CD4-positive, CD25-positive, alpha-beta regulatory T cell (primary cell): ENCODE measurements at regions not wholly inside any gene's neighbourhood (a gene's known extent, or its start where the extent isn't known, plus 50 kb on each side); places are given as distances from the start of the nearest gene placed in this dataset.
"Not testable (repeated sequence)": the region's sequence is repeated elsewhere in the genome, so short reads cannot be mapped to it uniquely, and the experiment has no call there.

Source experiments
- ATAC-seq, 2 donors: fragments of 150-1000 bp; cut with Tn5 transposase; one replicate each; pipeline ENCODE4 v1.10.0; 2021; ENCODE audit warnings: low read depth in 2 of 2, moderate number of reproducible peaks in 2 of 2, moderate library complexity in 1 of 2
- DNase-seq, 3 donors: peaks; one replicate each; pipeline versions ENCODE4 v3.0.0 to v3.0.0-alpha.2; 2012 to 2022; ENCODE audit warnings: mixed read lengths in 1 of 3
- H3K27ac ChIP-seq: one replicate; pipeline ENCODE4 v1.7.0; 2013; ENCODE audit warnings: mild to moderate bottlenecking, low read length; ENCODE audit not compliant: insufficient read depth, poor library complexity, severe bottlenecking
- H3K27me3 ChIP-seq: one replicate; pipeline ENCODE4 v1.7.0; 2013; ENCODE audit warnings: low read length; ENCODE audit not compliant: control insufficient read depth, insufficient read depth
- H3K36me3 ChIP-seq: one replicate; pipeline ENCODE4 v1.7.0; 2013; ENCODE audit warnings: mild to moderate bottlenecking, low read length, moderate library complexity; ENCODE audit not compliant: control insufficient read depth, insufficient read depth
- H3K4me1 ChIP-seq: 2 replicates; pipeline ENCODE4 v1.7.0; 2013; ENCODE audit warnings: mild to moderate bottlenecking, low read length; ENCODE audit not compliant: insufficient read depth, control insufficient read depth, poor library complexity, severe bottlenecking
- H3K4me3 ChIP-seq: one replicate; pipeline ENCODE4 v1.7.0; 2013; ENCODE audit warnings: low read depth, mild to moderate bottlenecking, low read length, moderate library complexity
- H3K9me3 ChIP-seq, 2 experiments: 1 replicate in 1 of 2; 2 replicates in 1 of 2; pipeline ENCODE4 v1.7.0; 2013; ENCODE audit warnings: low read length in 2 of 2, mild to moderate bottlenecking in 1 of 2, moderate library complexity in 1 of 2; ENCODE audit not compliant: control insufficient read depth in 2 of 2
- H3K27ac Mint-ChIP-seq, 3 donors: one replicate each; pipeline ENCODE4 v1.8.0; 2020 to 2022; ENCODE audit warnings: mild to moderate bottlenecking in 3 of 3, mixed read lengths in 3 of 3, moderate library complexity in 2 of 3
- H3K27me3 Mint-ChIP-seq: one replicate; pipeline ENCODE4 v1.8.0; 2022; ENCODE audit warnings: mild to moderate bottlenecking, mixed read lengths
- H3K36me3 Mint-ChIP-seq: one replicate; pipeline ENCODE4 v1.8.0; 2020; ENCODE audit warnings: mixed read lengths
- H3K4me1 Mint-ChIP-seq, 4 donors: one replicate each; pipeline ENCODE4 v1.8.0; 2020 to 2022; ENCODE audit warnings: mixed read lengths in 4 of 4, mild to moderate bottlenecking in 1 of 4
- H3K4me3 Mint-ChIP-seq, 4 donors: one replicate each; pipeline ENCODE4 v1.8.0; 2020 to 2022; ENCODE audit warnings: mild to moderate bottlenecking in 4 of 4, mixed read lengths in 4 of 4, moderate library complexity in 3 of 4
- H3K9me3 Mint-ChIP-seq, 7 donors: one replicate each; pipeline ENCODE4 v1.8.0; 2020 to 2022; ENCODE audit warnings: mixed read lengths in 7 of 7, mild to moderate bottlenecking in 3 of 7, moderate library complexity in 2 of 7

DNA sequence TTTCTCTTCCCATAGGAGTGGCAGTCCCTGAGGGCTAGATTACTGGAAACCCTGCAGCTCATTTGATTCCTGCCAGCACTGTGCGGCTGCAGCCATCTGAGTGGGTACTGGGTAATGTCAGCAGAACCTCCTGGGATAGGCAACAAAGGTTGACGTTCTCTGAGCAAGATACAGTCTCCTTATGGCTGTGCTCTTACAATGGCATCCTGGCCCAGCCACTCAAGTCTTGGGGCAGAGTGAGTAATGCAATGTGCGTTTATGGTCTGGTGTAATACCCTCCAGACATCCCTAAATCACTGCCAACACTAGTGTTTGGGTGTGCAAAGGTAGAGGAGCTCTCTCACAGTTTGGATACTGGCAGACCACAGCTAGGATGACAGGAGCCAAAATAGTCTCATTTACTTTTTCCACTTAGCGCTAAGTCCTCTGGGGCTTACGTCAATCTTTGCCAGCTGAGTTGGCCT lies 775.8 kb downstream of the ZNF385D start:
- peaks cover 0 to 14% (median 7%) of the 10 kb centered on the region in 7 donors for H3K9me3 Mint-ChIP-seq
- H3K4me3 Mint-ChIP-seq: no peak overlapping the region
- no peaks in the 10 kb centered on the region for H3K36me3 Mint-ChIP-seq
- no peak overlapping the region for H3K27ac ChIP-seq
- H3K27me3 ChIP-seq: no peaks in the 10 kb centered on the region
- no peak overlapping the region for H3K27ac Mint-ChIP-seq
- H3K27me3 Mint-ChIP-seq: no peaks in the 10 kb centered on the region
- no peak for ATAC-seq
- H3K4me1 ChIP-seq: no peaks in the 10 kb centered on the region
- H3K9me3 ChIP-seq: no peaks in the 10 kb centered on the region
- DNase-seq: no peak
- H3K4me1 Mint-ChIP-seq: no peaks in the 10 kb centered on the region
- H3K36me3 ChIP-seq: no peaks in the 10 kb centered on the region
- H3K4me3 ChIP-seq: no peak overlapping the region

DNA sequence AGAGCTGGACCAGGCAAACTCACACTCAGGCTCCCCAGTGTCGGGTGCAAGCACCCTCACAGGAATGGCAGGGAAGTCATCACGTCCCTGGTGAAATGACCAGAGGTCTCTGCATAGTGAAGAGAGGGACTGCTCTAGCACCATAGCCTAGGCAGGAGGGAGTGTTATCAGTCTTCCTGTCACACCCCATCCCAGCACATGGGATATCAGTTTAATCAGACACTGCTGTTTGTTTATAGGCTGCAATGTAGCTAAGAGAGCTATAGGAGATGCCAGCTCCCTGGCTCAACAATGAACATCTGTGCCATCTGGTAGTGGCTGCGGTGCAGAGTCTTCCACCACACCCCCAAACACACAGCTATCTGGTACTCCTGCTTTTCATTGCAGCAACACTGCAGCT lies 776.6 kb downstream of the ZNF385D start:
- Mint-ChIP-seq H3K4me3 (no peak overlapping the region), H3K36me3 (no peaks in the 10 kb centered on the region), H3K27ac (no peak overlapping the region), H3K4me1 (peaks cover 0 to 4% (median 0%) of the 10 kb centered on the region in 4 donors), H3K9me3 (peaks cover 1 to 18% (median 6%) of the 10 kb centered on the region in 7 donors), H3K27me3 (no peaks in the 10 kb centered on the region)
- Histone ChIP-seq H3K4me3 (no peak overlapping the region), H3K27ac (no peak overlapping the region), H3K9me3 (no peaks in the 10 kb centered on the region), H3K36me3 (no peaks in the 10 kb centered on the region), H3K4me1 (no peaks in the 10 kb centered on the region), H3K27me3 (no peaks in the 10 kb centered on the region)
- DNase-seq (no peak), ATAC-seq (no peak)

DNA sequence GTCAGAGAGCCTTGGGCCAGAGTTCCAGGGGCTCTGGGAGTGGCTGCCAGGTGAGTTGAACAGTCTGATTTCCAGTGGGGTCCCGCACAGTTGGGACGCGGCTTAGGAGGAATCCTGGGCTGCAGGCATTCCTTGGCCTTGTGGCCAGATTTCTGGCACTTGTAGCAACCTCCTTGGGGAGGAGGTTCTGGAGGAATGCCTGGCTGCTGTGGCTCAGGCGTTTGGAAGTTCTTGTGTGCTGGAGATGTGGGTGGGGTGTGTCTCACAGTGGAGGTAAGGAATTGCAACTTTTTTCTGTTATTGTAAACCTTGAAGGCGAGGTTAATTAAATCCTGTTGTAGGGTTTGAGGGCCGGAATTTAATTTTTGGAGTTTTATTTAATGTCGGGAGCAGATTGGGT lies 780.2 kb downstream of the ZNF385D start:
- H3K27ac Mint-ChIP-seq, H3K4me3 ChIP-seq, H3K36me3 ChIP-seq, H3K9me3 ChIP-seq, H3K4me1 ChIP-seq, H3K27me3 ChIP-seq, H3K27ac ChIP-seq, ATAC-seq, H3K4me1 Mint-ChIP-seq, DNase-seq, H3K4me3 Mint-ChIP-seq, H3K36me3 Mint-ChIP-seq, H3K27me3 Mint-ChIP-seq: not testable (repeated sequence)
- H3K9me3 Mint-ChIP-seq: peaks cover 1 to 25% (median 8%) of the 10 kb centered on the region in 7 donors

DNA sequence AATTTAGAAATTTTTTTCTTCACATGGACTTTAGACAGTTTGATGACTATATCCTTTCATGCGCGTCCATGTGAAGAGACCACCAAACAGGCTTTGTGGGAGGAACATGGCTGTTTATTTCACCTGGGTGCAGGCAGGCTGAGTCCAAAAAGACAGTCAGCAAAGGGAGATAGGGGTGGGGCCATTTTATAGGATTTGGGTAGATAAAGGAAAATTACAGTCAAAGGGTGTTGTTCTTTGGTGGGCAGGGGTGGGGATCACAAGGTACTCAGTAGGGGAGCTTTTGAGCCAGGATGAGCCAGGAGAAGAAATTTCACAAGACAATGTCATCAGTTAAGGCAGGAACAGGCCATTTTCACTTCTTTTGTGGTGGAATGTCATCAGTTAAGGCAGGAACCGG lies 781.5 kb upstream of the SGO1 start:
- H3K9me3 ChIP-seq, H3K27me3 ChIP-seq, H3K4me3 ChIP-seq, DNase-seq, ATAC-seq, H3K4me3 Mint-ChIP-seq, H3K4me1 ChIP-seq, H3K27ac ChIP-seq, H3K4me1 Mint-ChIP-seq, H3K27ac Mint-ChIP-seq, H3K27me3 Mint-ChIP-seq, H3K36me3 ChIP-seq, H3K36me3 Mint-ChIP-seq: not testable (repeated sequence)
- peaks cover 3 to 25% (median 9%) of the 10 kb centered on the region in 7 donors for H3K9me3 Mint-ChIP-seq

DNA sequence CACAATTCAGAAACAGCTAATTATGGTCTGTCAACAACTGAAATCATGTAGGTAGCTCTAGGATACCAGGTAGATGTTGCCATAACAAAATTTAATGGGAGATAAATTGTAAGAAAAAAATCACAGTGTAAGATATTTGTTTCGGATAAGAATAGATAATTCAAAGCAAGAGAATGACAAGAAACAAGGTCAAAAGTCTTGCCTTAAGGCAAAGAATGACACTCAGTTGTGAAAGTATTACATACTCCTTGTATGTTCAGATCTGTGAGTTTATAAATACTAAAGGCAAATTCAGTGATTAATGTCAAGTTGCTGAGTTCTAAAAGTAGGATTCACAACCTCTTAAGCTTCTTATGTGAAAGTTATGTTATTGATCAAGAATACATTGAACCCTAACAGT lies 772.2 kb upstream of the SGO1 start:
- Histone ChIP-seq H3K9me3 (peaks cover 0 to 3% of the 10 kb centered on the region in 2 experiments), H3K4me3 (no peak overlapping the region), H3K27me3 (no peaks in the 10 kb centered on the region), H3K36me3 (no peaks in the 10 kb centered on the region), H3K4me1 (no peaks in the 10 kb centered on the region), H3K27ac (no peak overlapping the region)
- ATAC-seq (no peak), DNase-seq (no peak)
- Mint-ChIP-seq H3K4me3 (no peak overlapping the region), H3K27me3 (no peaks in the 10 kb centered on the region), H3K4me1 (no peaks in the 10 kb centered on the region), H3K27ac (no peak overlapping the region), H3K36me3 (no peaks in the 10 kb centered on the region), H3K9me3 (peaks cover 0 to 12% (median 2%) of the 10 kb centered on the region in 7 donors)

DNA sequence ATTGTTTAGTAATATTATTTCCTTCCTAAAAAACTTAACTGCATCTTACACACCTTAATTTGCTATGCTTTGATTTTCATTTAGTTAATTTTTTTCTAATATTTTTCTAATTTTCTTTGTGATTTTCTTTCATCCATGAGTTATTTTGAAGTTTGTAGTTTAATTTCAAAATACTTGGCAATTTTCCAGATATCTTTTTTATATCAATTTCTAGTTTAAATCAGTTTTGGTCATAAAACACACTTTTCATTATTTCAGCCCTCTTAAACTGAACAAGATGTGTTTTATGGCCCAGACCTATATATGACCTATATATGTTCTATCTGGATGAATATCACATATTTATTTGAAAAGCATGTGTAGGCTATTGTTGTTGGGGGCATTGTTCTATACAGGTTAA lies 759.9 kb upstream of the SGO1 start:
- H3K4me1 ChIP-seq: no peaks in the 10 kb centered on the region
- Mint-ChIP-seq H3K27me3 (no peaks in the 10 kb centered on the region), H3K4me1 (no peaks in the 10 kb centered on the region), H3K27ac (no peak overlapping the region), H3K4me3 (no peak overlapping the region), H3K9me3 (peaks cover 0 to 21% (median 7%) of the 10 kb centered on the region in 7 donors), H3K36me3 (no peaks in the 10 kb centered on the region)
- no peak overlapping the region for H3K4me3 ChIP-seq
- no peak for ATAC-seq
- DNase-seq: no peak
- H3K27ac ChIP-seq: no peak overlapping the region
- no peaks in the 10 kb centered on the region for H3K36me3 ChIP-seq
- no peaks in the 10 kb centered on the region for H3K27me3 ChIP-seq
- peaks cover 0 to 3% of the 10 kb centered on the region in 2 experiments for H3K9me3 ChIP-seq

DNA sequence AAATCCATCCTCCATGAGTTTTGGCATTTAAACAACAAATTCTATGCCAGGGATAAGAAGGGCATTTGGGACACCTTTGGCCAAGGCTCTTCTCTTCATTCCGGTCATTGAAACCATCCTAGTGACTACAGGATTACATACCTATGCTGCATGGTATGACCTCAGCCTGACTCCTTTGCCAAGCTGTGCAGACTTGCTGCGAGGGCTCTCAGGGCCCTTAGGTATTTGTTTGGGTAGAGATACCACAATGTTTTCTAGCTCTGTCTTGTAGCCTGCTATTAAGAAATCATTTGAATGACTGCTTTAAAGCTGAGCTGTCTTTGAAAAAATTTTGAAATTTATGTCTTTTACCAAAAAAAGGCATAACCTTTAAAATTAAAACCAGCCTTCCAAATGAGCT lies 749.8 kb upstream of the SGO1 start:
- Histone ChIP-seq H3K36me3 (no peaks in the 10 kb centered on the region), H3K27ac (no peak overlapping the region), H3K4me1 (no peaks in the 10 kb centered on the region), H3K9me3 (peaks cover 3 to 4% of the 10 kb centered on the region in 2 experiments), H3K4me3 (no peak overlapping the region), H3K27me3 (no peaks in the 10 kb centered on the region)
- no peak overlapping the region for H3K4me3 Mint-ChIP-seq
- H3K4me1 Mint-ChIP-seq: peaks cover 0 to 4% (median 0%) of the 10 kb centered on the region in 4 donors
- no peak for DNase-seq
- H3K9me3 Mint-ChIP-seq: peaks cover 2 to 18% (median 9%) of the 10 kb centered on the region in 7 donors
- no peaks in the 10 kb centered on the region for H3K36me3 Mint-ChIP-seq
- no peaks in the 10 kb centered on the region for H3K27me3 Mint-ChIP-seq
- no peak overlapping the region for H3K27ac Mint-ChIP-seq
- ATAC-seq: no peak

DNA sequence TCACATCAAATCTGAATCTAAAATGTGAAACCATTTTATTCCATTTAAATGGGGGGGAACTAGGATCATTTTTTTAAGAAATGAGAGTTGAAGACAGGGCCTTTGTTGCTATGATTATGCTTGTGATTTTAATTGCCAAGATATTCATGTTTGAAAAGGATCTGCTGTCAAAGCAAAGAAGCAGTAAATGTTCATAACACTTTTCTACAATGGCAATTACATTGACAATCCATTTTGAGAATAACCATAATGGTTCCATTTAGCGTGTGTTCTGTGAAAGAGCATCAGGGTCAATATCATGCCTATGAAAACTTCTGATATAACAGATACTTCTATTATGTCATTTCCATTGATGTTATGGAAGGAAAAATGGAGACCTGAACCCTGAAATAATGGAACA lies 745.8 kb upstream of the SGO1 start:
- peaks cover 2 to 25% (median 11%) of the 10 kb centered on the region in 7 donors for H3K9me3 Mint-ChIP-seq
- H3K4me1 Mint-ChIP-seq: peaks cover 0 to 4% (median 0%) of the 10 kb centered on the region in 4 donors
- no peaks in the 10 kb centered on the region for H3K27me3 Mint-ChIP-seq
- no peaks in the 10 kb centered on the region for H3K36me3 Mint-ChIP-seq
- H3K4me3 Mint-ChIP-seq: no peak overlapping the region
- no peaks in the 10 kb centered on the region for H3K4me1 ChIP-seq
- no peak for ATAC-seq
- peaks cover 4% of the 10 kb centered on the region in 2 experiments for H3K9me3 ChIP-seq
- no peak overlapping the region for H3K27ac Mint-ChIP-seq
- no peaks in the 10 kb centered on the region for H3K36me3 ChIP-seq
- no peak overlapping the region for H3K27ac ChIP-seq
- H3K27me3 ChIP-seq: no peaks in the 10 kb centered on the region
- no peak overlapping the region for H3K4me3 ChIP-seq
- DNase-seq: no peak
